GM18505 (cell line): ENCODE measurements at regions not wholly inside any gene's neighbourhood (a gene's known extent, or its start where the extent isn't known, plus 50 kb on each side); places are given as distances from the start of the nearest gene placed in this dataset.

ENCODE experiments used
- ATAC-seq: cut with Tn5 transposase; IDR thresholded peaks from one replicate; pipeline ENCODE4 v1.9.1; 2021; ENCODE audit not compliant: unreplicated experiment
- POLR2A ChIP-seq: IDR thresholded peaks from 4 replicates; pipeline ENCODE4 v1.6.1; 2011; ENCODE audit warnings: borderline replicate concordance; ENCODE audit not compliant: insufficient read depth, insufficient read length; ENCODE audit errors: extremely low read depth

GRCh38 chr5:5666369-5666768, 243.9 kb downstream of the ICE1 start:
- no peak for ATAC-seq
- TF ChIP-seq POLR2A: no peak

DNA sequence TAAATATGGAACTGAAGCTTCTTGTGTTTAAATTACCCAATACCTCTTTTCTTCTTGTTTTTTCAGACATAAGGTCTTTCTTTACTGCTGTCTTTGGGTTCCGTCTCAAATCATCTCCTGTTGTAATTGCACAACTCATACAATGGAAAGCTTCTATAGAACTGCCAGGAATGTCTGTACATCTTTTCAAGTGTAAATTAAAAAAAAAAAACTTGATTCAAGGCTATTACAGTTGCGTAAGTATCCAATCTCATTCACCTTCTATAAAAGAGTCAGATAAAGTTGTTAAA, 243.5 kb downstream of the ICE1 start:
- no peak for ATAC-seq
- TF ChIP-seq POLR2A: no peak

DNA sequence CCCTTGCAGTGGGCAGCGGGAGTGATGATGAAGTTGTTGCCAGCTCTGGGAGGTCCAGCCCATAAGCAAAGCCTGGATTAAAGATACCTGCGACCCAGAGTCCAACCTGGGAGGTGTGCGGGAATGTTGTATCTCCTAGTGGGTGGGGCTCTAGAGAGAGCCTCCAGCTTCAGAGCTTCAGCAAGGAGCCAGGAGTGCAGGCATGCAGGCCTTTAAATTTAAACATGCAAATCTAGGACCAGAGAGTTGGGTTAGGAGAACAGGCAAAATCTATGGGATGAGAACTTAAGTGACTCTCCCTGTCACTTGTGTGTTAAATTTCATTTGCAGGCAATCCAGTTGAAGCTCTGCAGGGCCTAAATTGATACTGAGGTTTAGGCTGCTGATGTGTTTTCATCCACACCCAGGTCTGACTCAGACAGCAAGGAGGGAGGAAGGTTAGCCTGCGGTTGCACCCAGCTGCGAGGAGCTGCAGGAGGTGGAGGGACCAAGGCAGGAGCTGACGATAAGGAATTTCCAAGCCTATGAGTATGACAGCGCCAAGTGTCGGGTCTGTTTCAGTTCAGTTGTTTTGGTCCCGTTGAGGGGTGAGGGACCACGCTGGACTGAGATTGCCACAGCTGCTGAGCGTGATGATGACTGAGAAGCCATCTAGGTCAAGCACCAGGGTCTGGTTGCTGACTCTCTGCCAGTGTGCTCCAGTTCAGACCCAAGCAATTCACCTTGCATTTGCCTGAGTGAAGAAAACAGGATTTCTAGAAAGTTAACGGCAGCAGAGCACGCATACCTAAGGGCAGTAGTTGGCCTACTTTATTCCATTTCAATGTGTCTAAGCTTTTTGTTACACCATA, 243.0 kb downstream of the ICE1 start:
- ATAC-seq: no peak

GRCh38 chr5:5658889-5659465, 236.5 kb downstream of the ICE1 start:
- TF ChIP-seq POLR2A: no peak
- ATAC-seq: no peak

More for the DNA sequence above, 243.0 kb downstream of the ICE1 start:
- TF ChIP-seq POLR2A: no peak

GRCh38 chr5:5658226-5658625, 235.7 kb downstream of the ICE1 start:
- TF ChIP-seq POLR2A: no peak
- no peak for ATAC-seq

- no peak for TF ChIP-seq POLR2A
- no peak for ATAC-seq
Measured at GRCh38 chr5:5652181-5652580, 229.7 kb downstream of the ICE1 start.

GRCh38 chr5:5650949-5651348, 228.5 kb downstream of the ICE1 start:
- TF ChIP-seq POLR2A: no peak
- no peak for ATAC-seq

GRCh38 chr5:5650242-5650641, 227.8 kb downstream of the ICE1 start:
- no peak for ATAC-seq
- TF ChIP-seq POLR2A: no peak

- no peak for ATAC-seq
Measured at GRCh38 chr5:5649641-5650040, 227.2 kb downstream of the ICE1 start.

DNA sequence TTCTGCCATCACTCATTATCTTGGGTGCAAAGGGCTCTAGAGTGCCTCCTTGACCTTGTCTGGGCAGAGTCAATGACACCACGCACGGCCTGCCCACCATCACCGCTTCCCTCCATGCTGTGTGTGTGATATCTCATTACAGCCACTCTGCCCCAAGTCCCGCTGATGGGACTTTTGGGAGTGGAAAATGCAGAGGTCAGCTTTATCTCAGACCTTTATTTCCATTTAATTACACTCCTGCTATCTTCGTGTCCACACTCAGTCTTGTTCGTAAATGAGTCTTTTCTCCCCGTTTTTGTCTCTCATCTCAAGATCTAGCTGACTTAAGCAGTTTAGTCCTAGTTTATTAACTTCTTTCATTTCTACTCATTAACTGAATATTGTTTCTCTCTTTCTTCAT, 226.2 kb downstream of the ICE1 start:
- TF ChIP-seq POLR2A: no peak
- no peak for ATAC-seq

More at GRCh38 chr5:5649641-5650040, 227.2 kb downstream of the ICE1 start:
- no peak for TF ChIP-seq POLR2A

- no peak for ATAC-seq
- no peak for TF ChIP-seq POLR2A
Measured at GRCh38 chr5:5645891-5646290, 223.4 kb downstream of the ICE1 start.

GRCh38 chr5:5645198-5645597, 222.7 kb downstream of the ICE1 start:
- no peak for ATAC-seq
- TF ChIP-seq POLR2A: no peak

GRCh38 chr5:5644249-5644648, 221.8 kb downstream of the ICE1 start:
- TF ChIP-seq POLR2A: no peak
- no peak for ATAC-seq

GRCh38 chr5:5643481-5643880, 221.0 kb downstream of the ICE1 start:
- no peak for ATAC-seq
- no peak for TF ChIP-seq POLR2A
